HCEC 1CT (cell line): ENCODE measurements at regions not wholly inside any gene's neighbourhood (a gene's known extent, or its start where the extent isn't known, plus 50 kb on each side); places are given as distances from the start of the nearest gene placed in this dataset.
A peak's percentile ranks its signal among the peaks of the same experiment; 100 is the strongest.
"Not testable (repeated sequence)": the region's sequence is repeated elsewhere in the genome, so short reads cannot be mapped to it uniquely, and the experiment has no call there.

ENCODE experiments used
- DNase-seq: peaks from one replicate; pipeline ENCODE4 v3.0.0-alpha.2; 2017

DNA sequence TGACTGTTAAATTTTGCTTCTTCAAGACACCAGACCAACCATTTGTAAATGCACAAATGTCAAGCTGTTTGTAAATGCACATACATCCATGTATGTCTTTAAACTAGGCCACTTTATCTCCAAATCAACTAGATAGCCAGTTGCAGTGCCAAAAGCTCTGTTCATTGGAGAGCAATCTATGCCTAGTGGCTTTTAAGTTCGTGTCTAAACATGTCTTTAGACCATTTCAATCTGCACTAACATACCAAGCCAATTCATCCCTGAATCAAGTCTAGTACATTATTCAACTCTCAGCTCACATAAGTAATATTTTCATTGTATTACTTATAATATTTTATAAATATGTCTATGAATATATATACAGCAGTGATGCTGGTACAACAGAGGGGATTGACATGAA is 985.9 kb downstream of the CDH18 start:
- DNase-seq = no peak

DNA sequence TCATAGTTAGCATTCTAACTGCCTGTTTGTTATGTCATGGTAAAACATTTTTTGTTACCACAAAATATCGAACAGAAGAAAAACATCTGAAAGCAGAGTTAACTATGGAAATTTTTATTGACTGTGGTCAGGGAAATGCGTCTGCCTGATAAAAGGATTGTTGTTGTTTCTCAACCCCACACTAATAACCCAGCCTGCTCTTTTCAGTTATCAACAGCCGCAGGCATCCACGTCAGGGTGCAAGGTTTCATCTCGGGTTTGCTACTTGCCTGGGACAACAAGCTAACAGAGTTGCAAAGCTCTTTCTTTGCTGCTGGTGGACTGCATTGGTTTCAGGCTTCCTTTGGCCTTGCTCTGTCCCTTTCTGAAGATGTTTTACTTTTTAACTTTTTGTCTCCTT is 969.2 kb downstream of the CDH18 start:
- DNase-seq = peak; percentile 27

DNA sequence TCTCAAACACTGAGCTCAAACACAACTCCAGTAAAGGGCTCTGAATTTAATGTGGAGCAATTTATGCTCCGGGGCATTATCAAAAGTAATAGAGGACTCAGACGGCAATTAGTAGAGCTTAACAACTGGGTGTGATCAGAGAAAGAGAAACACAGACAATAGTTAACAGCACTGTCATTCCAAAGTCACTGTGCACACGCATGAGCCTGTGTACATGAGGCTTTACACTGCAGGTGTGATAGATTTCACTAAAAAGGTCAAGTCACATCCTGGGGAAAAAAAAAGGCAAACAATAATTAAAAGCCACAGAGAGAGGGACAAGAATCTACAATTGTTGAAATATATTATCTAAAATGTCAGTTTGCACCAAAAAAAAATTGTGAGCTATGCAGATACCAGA is 956.5 kb downstream of the CDH18 start:
- no peak for DNase-seq

DNA sequence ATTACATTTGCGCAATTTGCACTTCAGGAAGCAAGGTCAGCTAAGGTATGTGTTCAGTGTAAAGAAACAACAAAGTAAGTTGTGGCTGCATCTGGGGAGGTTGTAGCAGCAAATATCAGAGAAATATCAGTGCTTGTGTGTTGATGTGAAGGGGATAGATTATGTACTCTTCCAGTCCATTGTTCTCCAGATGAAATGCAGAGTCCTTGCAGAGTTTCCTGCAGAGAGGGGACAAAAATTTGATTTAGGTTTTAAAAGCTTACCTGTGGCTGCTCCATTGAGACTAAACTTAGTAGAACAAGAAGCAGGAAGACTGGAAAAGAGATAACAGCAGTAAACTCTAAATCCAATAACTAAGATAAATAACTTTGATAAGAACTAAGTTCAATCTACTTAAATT is 952.2 kb downstream of the CDH18 start:
- DNase-seq = no peak

DNA sequence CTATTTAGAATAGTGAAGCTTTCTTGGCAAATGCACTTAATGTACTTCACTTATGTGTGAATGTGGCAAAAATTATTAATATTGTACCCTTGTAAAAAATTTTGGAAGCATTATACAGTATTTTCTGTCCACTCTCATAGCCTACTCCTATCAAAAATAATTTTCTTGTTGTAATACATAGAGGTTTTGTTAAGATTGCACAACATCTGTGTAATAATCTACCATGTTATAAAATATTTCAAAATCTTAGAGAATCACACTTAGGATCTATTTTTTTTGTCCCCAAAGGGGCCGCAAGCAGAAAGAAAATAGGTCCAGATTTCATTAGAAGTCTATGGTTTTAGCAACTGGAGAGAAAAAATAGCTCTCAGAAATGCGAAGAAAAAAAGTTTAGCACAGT is 945.9 kb downstream of the CDH18 start:
- DNase-seq = no peak

DNA sequence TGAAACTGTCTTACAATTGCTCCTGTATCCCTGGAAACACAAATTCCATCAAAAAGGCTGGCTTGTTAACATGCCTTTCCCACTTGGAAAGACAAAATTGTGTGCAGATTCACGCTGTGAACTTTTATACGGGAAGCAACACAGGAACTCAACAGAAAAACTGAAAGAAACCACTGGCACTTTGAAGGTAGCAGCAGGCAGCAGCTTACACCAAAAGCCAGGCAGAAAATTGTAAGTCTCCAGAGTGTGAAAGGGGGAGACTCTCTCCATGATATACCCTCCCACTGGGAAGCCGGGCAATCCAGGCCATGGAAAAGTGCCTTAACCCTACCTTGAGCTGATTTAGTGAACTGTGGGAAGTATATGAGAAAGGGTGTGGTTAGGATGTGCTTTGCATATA is 943.7 kb downstream of the CDH18 start:
- no peak for DNase-seq

DNA sequence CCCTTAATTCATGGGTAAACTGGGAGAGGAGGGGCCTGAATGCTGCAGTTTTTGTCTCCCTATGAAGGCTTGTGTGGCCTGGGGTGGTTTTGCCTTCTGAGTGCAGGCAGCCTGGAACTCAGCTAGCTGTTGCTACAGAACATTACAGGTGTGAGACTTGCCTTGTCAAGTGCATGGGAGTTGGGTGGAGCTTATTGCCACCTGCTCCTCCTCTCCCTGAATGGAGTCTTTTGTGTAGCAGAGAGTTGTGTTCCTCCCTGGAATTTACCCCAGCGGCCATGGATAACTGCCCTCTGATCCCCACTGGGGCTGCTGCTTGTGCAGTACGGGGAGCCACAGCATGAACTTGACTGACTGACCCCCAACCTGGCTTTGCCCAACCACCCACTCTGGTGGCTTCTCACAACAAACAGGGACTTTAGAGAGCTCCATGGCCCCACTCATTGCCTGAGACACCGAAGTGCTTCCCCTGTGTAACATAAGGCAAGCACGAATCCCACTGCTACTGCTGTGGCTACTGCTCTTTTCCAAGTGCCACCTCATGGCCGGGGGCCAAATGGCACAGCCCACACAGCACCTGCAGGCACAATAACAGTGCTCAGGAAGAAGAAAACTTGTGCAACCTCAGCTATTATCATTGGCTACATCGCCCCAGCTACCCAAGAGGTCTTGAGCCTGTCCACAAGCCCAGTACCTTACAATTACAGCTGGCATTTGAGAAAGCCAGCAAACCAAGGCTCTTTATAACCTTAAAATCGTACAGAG is 942.9 kb downstream of the CDH18 start:
- no peak for DNase-seq

DNA sequence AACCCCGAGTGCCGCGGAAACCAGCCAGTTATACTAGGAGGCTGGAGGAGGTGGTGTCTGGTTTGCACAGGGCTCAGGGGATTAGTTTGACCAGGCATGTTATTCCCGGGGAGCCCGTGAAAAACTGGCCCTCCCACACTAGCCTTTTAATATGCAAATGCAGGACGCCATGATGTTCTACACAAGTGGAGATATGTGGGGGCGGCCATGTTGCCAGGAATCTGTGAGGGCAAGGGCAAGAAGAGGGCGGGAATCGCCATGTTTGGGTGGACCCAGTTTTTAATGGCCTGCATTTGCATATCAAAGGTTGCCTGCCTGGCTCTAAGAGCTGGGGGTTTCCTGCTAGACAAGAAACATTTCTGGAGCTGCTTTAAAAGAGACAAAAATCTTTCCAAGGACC is 940.7 kb downstream of the CDH18 start:
- DNase-seq = no peak

DNA sequence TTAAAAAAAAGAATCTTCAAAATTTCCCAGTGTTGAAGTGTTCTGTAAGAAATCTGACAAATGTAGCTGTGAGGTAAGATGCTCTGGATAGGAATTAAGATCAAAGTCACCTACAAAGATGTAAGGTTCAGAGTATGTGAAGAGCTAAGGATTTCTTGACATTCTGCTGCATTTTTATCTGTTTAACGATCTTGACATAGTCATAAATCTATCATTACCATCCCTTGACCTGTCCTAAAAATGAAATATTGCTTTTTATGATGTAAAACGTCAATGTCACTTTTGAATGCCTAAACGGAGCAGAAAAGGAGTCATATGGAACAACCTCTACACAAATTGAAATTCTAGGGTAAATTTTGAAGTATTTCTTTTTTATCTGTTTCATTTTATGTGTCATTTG is 939.3 kb downstream of the CDH18 start:
- no peak for DNase-seq

DNA sequence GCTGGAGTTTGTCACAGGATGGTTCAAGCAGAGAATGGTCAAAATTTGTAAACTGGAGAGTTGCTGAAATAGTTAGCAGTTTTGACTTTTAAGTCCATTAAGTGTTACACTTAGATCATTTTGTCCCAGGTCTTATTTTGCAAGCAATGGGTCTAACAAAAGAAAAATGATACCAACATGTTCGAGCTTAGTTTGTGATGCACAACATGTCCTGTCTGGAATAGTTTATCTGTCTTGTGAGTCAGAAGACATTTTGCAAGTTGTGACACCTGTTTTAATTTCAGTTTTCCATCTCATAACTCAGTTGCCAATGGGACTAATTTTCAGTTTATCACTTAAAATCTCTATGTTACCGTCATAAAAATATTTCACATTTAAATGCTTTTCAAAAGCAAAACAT is 929.8 kb downstream of the CDH18 start:
- DNase-seq = no peak

DNA sequence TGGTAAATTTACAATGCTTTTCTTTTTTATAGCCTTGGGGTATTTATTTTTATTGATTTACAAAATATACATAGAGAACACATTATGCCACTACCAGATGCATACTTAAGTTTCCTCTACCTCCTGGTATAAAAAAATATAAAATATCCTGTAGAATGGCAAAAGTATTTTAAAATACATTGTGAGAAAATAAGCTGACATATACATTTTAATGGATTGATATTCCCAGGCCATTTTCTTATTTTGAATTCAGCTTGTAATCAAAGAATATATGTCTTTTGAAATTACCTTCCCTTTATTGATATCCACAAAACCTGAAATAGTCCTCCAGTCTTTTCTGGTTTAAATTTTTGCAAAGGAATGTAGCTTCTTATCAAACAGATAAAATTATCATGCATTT is 923.9 kb downstream of the CDH18 start:
- DNase-seq = no peak

DNA sequence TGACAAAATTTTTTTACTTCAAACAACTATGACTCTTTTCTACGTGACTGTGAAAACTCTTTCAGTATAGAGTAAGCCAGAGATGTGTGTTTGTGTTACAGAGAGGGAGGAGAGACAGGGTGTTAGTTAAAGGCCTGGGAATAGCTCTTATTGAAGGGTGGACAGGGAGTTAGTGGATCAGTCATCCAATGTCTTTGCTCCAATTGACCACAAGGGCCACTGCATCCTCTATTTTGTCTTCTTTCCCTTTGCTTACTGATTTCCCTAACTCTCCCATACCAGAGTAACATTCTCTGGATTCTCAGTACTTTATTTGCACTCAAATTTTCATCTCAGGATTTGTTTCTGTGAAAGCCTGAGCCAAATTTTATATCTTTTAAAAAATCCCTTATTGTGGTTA is 920.3 kb downstream of the CDH18 start:
- DNase-seq = no peak

DNA sequence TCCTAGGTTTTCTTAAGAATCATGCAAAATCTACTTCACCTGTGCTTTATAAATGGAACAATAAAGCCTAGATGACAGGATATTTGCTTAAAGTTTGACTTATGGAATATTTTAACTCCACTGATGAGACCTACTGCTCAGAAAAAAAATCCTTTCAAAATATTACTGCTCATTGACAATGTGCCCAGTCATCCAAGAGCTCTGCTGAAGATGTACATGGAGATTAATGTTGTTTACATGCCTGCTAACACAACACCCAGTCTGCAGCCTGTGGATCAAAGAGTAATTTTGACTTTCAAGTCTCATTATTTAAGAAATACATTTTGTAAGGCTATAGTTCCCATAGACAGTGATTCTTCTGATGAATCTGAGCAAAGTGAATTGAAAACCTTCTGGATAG is 889.6 kb downstream of the CDH18 start:
- DNase-seq = no peak

DNA sequence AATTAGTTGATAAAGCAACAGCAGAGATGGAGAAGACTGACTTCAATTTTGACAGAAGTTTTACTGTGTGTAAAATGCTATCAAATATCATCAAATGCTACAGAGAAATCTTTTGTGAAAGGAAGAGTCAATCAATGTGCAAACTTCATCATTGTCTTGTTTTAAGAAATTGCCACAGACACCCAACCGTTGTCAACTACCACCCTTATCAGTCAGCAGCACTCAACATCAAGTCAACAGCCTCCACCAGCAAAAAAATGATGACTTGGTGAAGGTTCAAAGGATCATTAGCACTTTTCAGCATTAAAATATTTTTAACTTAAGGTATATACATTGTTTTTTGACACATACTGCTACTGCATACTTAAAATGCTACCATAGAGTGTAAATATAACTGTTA is 888.8 kb downstream of the CDH18 start:
- DNase-seq = no peak

DNA sequence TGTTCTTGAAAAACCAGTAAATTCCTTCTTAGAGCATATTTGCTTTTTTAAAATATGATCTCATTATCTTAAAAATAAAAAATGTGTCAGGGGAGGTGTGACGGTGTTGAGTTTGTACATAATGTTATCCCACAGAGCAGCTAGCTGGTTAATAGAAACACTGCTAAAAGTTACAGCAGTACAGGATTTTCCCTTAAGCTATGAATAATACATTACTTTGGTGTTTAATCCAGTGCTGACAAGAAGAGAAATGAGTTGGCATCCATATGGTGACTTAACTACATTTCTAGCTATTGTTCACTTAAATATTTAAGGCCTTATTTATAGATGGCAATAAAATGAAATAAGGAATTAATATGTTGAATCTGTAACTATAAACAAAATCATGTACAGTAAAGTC is 883.1 kb downstream of the CDH18 start:
- peak; percentile 21 for DNase-seq

DNA sequence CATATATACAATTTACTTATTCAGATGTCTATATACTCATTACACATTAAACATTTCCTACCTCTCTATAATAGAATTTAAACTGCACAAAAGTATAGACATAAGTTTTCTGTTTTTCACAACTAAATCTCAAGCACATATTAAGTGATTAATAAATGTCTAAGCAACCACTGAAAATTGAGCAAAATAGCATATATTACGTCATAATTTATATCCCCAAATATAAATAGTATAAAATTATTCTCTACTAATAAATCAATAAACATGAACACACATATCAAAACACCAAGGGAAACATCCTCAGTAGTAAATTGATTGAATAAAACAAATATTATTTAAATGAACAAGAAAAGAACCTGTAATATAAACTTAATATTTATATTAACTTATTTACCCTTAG is 865.1 kb downstream of the CDH18 start:
- DNase-seq = no peak

DNA sequence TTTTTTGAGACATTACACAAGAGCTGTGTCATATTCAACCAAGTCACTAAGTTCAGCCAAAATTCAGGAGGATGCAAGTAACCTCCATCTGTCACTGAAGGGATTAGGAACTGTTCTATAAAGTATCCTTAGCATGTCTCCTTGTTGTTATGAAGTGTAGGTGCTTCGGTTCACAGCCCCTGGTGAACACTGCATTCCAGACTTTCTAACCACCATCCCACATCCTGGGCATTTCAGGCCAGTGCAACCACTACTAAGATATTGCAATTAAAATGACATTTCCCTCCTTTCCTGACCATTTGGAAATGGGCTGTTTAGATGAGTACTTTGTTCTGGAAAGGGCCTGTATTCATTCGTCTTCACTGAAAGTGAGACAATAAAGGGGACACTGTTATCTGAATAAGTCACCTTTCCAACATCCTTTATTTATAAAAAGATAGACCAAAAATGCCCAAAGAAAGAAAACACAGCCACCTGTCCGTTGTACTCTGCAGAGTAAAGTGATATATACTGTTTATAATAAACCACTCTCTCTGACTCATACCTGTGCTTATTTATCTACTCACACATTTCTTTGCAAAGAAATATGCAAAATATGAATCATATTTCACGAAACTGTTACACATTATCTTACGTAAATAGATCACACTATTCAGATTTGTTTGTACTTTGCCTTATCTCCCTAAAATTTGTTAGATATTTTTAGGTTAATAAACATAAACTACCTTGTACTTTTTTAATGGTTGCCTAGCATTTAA is 861.9 kb downstream of the CDH18 start:
- peak; percentile 79 for DNase-seq

DNA sequence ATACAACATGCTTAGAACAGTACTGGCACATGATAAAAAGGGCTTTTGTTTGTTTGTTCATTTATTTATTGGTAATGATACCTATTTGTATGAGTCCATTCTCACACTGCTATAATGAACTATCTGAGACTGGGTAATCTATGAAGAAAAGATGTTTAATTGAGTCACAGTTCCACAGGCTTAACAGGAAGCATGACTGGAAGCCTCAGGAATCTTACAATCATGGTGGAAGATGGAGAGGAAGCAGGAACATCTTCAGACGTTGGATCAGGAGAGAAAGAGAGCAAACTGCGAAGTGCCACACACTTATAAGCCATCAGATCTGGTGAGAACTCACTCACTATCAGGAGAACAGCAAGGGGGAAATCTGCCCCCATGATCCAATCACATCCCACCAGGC is 847.7 kb downstream of the CDH18 start:
- DNase-seq = peak; percentile 73

DNA sequence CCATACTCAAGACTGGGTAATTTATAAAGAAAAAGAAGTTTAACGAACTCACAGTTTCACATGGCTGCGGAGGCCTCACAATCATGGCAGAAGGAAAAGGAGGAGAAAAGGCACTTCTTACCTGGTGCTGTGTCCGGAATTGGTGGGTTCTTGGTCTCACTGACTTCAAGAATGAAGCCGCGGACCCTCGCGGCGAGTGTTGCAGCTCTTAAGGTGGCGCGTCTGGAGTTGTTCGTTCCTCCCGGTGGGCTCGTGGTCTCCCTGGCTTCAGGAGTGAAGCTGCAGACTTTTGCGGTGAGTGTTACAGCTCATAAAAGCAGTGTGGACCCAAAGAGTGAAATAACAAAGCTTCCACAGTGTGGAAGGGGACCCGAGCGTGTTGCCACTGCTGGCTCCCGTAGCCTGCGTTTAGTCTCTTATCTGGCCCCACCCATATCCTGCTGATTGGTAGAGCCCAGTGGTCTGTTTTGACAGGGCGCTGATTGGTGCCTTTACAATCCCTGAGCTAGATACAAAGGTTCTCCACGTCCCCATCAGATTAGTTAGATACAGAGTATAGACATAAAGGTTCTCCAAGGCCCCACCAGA is 846.0 kb downstream of the CDH18 start:
- not testable (repeated sequence) for DNase-seq

DNA sequence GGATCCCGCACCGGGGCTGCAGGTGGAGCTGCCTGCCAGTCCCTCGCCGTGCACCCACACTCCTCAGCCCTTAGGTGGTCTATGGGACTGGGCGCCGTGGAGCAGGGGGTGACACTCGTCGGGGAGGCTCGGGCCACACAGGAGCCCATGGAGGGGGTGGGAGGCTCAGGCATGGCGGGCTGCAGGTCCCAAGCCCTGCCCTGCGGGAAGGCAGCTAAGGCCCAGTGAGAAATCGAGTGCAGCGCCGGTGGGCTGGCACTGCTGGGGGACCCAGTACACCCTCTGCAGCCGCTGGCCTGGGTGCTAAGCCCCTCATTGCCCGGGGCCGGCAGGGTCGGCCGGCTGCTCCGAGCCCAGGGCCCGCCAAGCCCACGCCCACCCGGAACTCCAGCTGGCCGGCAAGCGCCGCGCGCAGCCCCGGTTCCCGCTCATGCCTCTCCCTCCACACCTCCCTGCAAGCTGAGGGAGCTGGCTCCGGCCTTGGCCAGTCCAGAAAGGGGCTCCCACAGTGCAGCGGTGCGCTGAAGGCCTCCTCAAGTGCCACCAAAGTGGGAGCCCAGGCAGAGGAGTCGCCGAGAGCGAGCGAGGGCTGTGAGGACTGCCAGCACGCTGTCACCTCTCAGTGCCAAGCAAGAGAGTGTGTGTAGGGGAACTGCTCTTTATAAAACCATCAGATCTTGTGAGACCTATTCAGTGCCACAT is 845.1 kb downstream of the CDH18 start:
- DNase-seq = not testable (repeated sequence)

DNA sequence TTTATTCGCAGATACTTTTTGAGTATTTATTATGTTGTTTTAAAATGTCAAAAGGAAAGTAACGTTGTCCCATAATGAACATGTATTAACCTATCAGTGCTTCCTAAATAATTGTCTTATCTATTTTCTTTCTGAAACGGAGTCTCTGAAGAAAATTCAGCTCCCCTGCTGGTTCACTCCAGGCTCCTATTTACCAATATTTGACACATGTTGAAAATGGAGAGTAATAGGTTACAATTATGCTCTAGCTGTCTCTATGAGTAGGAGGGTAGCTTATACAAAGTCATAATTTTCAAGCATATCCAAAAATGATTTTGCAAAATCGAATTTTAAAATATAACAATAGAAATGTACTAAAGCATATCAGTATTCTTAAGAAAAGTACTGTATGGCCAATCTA is 844.1 kb downstream of the CDH18 start:
- DNase-seq = no peak

DNA sequence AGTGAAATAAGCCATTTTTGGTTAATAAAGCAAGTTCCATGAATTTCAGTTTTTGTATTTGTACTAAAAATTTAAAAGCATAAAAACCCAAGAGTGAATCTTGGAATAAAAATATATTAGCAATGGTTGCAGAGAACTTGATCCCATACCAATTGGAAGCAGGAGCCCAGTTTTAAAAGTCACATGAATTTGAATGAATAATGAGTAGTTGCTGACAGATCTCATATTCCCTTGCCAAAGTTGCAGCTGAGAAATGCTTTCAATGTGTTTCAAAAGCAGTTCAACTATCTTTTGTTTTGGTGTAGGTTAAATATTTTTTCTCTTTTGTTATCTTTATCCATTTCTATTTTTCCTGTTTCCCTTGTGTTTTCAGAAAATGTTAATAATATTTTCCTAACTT is 818.6 kb downstream of the CDH18 start:
- no peak for DNase-seq

DNA sequence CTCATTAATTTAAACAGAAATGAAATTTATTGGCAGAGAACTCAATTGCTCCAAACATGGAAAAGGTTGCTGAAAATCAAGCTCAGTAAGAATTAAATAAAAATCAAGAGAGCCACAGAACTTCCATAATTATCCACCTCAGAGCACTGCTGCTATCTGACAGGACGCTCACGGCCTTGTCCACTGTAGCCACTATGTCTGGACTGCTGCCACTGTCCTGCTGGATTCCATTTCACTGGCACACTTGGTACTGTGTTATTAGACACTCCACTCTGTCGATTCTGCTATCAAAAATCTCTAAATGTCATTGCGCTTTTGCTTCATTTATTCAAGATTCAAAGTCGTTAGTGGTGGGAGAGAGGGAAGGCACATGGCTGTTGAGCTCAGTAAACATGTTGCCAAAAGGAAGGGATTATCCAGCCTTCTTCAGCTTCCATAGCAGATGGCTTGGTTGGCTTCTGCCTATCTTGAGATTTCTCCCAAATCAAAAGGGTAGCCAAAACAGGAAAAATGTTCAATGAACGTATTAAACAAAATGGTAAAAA is 815.0 kb downstream of the CDH18 start:
- DNase-seq = no peak
